ENCODE measurements at regions not wholly inside any gene's neighbourhood (a gene's known extent, or its start where the extent isn't known, plus 50 kb on each side); places are given as distances from the start of the nearest gene placed in this dataset.
A peak's percentile ranks its signal among the peaks of the same experiment; 100 is the strongest.

- TF ChIP-seq, protein P1, sequence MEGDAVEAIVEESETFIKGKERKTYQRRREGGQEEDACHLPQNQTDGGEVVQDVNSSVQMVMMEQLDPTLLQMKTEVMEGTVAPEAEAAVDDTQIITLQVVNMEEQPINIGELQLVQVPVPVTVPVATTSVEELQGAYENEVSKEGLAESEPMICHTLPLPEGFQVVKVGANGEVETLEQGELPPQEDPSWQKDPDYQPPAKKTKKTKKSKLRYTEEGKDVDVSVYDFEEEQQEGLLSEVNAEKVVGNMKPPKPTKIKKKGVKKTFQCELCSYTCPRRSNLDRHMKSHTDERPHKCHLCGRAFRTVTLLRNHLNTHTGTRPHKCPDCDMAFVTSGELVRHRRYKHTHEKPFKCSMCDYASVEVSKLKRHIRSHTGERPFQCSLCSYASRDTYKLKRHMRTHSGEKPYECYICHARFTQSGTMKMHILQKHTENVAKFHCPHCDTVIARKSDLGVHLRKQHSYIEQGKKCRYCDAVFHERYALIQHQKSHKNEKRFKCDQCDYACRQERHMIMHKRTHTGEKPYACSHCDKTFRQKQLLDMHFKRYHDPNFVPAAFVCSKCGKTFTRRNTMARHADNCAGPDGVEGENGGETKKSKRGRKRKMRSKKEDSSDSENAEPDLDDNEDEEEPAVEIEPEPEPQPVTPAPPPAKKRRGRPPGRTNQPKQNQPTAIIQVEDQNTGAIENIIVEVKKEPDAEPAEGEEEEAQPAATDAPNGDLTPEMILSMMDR (IDR thresholded peaks at IDR 0.05; ENCODE audit: insufficient read depth, low read depth, low read length, missing control alignments), result no peak
- peak; percentile 5 for DNase-seq (ENCODE audit: low read depth)
- no peak overlapping the region for H3K4me3 ChIP-seq (ENCODE audit: low read depth, low read length)
Measured at GRCh38 chr6:140677781-140678528, 1303.5 kb upstream of the CITED2 start.

DNA sequence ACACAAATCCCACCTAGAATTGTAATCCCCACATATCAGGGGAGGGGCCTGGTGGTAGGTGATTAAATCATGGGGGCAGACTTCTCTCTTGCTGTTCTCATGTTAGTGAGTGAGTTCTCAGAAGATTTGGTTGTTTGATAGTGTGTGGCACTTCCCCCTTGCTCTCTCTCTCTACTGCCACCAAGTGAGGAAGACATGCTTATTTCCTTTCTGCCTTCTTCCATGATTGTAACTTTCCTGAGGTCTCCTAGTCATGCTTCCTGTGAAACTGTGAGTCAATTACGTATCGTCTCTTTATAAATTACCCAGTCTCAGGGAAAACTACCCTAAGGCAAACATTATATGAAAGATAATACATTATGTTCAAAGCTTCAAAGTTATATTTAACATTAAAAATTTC is 1297.5 kb upstream of the CITED2 start:
- TF ChIP-seq, protein P1 (IDR thresholded peaks at IDR 0.05; ENCODE audit: insufficient read depth, low read depth, low read length, missing control alignments), result no peak
- H3K4me3 ChIP-seq (ENCODE audit: low read depth, low read length), result no peak overlapping the region
- no peak for DNase-seq (ENCODE audit: low read depth)

GRCh38 chr6:140670021-140670420 is 1295.6 kb upstream of the CITED2 start:
- H3K4me3 ChIP-seq (ENCODE audit: low read depth, low read length), result no peak overlapping the region
- TF ChIP-seq, protein P1 (IDR thresholded peaks at IDR 0.05; ENCODE audit: insufficient read depth, low read depth, low read length, missing control alignments), result no peak
- no peak for DNase-seq (ENCODE audit: low read depth)

DNA sequence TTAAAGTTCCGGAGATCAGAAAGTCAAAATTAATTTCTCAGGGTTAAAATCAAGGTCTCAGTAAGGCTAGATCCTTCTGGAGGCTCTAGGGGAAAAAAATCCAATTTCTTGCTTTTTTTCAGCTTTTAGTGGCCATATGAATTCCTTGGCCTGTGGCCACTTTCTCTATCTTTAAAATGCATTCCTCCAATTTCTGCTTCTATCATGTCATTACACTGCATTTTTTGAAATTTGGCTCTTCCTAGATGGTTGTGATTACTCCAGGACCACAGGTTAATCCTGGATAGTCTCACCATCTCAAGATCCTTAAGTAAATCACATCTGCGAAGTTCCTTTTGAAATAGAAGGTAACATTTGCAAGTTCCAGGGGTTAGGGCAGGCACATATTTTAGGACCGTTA is 1294.9 kb upstream of the CITED2 start:
- TF ChIP-seq, protein P1 (IDR thresholded peaks at IDR 0.05; ENCODE audit: insufficient read depth, low read depth, low read length, missing control alignments), result no peak
- H3K4me3 ChIP-seq (ENCODE audit: low read depth, low read length), result no peak overlapping the region
- no peak for DNase-seq (ENCODE audit: low read depth)

- DNase-seq (ENCODE audit: low read depth), result no peak
- TF ChIP-seq, protein P1 (IDR thresholded peaks at IDR 0.05; ENCODE audit: insufficient read depth, low read depth, low read length, missing control alignments), result no peak
- no peak overlapping the region for H3K4me3 ChIP-seq (ENCODE audit: low read depth, low read length)
Measured at GRCh38 chr6:140663772-140664171, 1289.3 kb upstream of the CITED2 start.

DNA sequence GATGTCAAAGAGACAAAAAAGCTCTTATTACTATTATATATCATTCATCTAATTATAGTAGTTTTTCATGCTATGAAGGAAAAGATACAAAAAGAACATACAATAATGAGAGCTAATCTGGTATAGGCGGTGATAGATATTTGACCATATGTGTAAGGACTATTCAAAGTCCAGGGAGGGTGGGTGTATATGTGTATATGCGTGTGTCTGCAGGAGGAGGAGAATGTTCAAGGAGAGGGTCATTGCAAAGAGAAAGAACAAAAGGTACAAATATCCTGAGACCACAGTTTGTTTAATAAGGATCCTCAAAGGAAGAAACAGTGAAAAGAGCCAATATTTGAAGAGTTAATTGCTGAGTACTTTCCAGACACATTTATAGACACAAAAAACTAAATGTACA is 1288.6 kb upstream of the CITED2 start:
- no peak for DNase-seq (ENCODE audit: low read depth)
- H3K4me3 ChIP-seq (ENCODE audit: low read depth, low read length), result no peak overlapping the region
- TF ChIP-seq, protein P1 (IDR thresholded peaks at IDR 0.05; ENCODE audit: insufficient read depth, low read depth, low read length, missing control alignments), result no peak

GRCh38 chr6:140661691-140662090 is 1287.2 kb upstream of the CITED2 start:
- no peak for DNase-seq (ENCODE audit: low read depth)
- TF ChIP-seq, protein P1 (IDR thresholded peaks at IDR 0.05; ENCODE audit: insufficient read depth, low read depth, low read length, missing control alignments), result no peak
- H3K4me3 ChIP-seq (ENCODE audit: low read depth, low read length), result no peak overlapping the region

Measured in GM12865 (cell line).